ENCODE measurements at regions not wholly inside any gene's neighbourhood (a gene's known extent, or its start where the extent isn't known, plus 50 kb on each side); places are given as distances from the start of the nearest gene placed in this dataset.

GRCh38 chr10:47223236-47223635, 76.8 kb upstream of the GDF10 start:
- Histone ChIP-seq H3K4me1 (replicated peaks) (no peaks in the 10 kb centered on the region), H3K36me3 (no peaks in the 10 kb centered on the region), H3K27me3 (replicated peaks) (0 out of 2 replicates have a peak, but pooled peaks cover 8% of the 10 kb centered on the region), H3K27ac (no peak overlapping the region), H3K4me3 (no peak overlapping the region), H3K9me3 (replicated peaks) (no peaks in the 10 kb centered on the region)
- DNase-seq (ENCODE audit: low read depth in 1 of 2, low spot score in 2 of 2), result no peak

DNA sequence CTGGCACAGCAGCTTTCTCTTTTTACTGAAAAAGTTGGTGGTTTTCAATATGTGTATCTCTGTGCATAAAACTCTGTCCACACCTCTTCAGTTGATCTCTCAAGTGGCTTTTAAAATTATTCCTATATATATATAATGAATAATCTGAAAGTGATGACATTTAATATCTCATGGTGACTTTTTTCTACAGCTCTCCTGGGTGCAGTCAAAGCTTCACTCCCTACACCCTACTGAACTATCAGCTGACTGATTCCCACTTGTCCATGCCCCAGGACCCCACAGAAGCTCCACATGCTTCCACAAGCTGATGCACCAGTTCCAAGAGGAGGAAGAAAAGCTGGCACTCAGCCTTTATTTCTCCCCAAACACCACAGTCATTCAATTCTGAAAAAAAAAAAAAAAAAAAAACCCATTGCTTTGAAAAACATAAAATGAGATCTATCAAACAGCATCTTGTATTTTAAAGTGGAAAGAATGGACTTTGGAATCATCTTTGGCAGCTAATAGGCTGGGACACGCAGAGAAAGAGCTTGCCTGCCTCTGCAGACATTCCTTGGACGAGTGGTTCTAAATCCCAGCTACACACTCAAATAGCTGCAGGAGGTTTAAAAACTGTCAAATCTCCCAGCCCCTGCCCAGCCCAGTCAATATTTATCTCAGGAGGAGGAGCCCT, 75.3 kb upstream of the GDF10 start:
- Histone ChIP-seq H3K4me1 (replicated peaks) (no peaks in the 10 kb centered on the region), H3K4me3 (no peak overlapping the region), H3K27ac (no peak overlapping the region), H3K36me3 (no peaks in the 10 kb centered on the region), H3K27me3 (replicated peaks) (0 out of 2 replicates have a peak, but pooled peaks cover 8% of the 10 kb centered on the region), H3K9me3 (replicated peaks) (no peaks in the 10 kb centered on the region)
- no peak for DNase-seq (ENCODE audit: low read depth in 1 of 2, low spot score in 2 of 2)

DNA sequence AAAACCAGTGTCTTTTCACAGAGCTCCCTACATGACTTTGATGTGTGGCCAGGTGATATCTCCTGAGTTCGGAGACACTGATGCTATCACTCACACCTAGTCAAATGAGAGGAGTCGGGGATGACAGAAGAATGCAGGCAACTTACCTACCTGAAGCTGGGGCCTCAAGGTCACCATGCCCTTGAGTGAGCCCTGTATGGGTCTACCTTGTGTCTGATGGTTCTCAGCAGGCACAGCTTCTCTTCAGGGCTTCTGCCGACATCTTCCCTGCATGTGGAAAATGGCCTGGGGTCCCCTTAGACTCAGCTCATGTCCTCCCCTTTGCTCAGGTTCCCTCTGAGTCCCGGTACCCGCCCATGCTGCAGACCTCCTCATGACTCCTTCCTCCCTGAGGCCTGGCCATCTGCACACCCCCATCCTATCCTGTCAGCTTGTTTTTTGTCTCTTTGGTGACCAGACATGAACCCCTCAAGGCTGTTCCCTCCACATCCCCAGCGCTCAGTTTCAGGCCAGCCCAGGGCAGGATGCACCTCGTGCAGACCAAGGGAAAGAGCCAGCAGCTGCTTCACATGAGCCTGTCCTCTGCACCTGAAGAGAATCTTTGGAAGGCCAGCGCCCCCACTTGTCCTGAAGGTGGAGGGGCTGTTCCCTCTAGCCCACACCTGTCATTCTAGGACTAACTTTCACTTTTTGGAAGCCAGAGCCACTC, 74.6 kb upstream of the GDF10 start:
- no peak for DNase-seq (ENCODE audit: low read depth in 1 of 2, low spot score in 2 of 2)
- Histone ChIP-seq H3K36me3 (no peaks in the 10 kb centered on the region), H3K4me1 (replicated peaks) (no peaks in the 10 kb centered on the region), H3K27ac (no peak overlapping the region), H3K9me3 (replicated peaks) (no peaks in the 10 kb centered on the region), H3K27me3 (replicated peaks) (0 out of 2 replicates have a peak, but pooled peaks cover 6% of the 10 kb centered on the region), H3K4me3 (no peak overlapping the region)

- Histone ChIP-seq H3K27ac (no peak overlapping the region), H3K4me1 (replicated peaks) (no peaks in the 10 kb centered on the region)
Observed at GRCh38 chr10:47225928-47226645, 73.9 kb upstream of the GDF10 start.

DNA sequence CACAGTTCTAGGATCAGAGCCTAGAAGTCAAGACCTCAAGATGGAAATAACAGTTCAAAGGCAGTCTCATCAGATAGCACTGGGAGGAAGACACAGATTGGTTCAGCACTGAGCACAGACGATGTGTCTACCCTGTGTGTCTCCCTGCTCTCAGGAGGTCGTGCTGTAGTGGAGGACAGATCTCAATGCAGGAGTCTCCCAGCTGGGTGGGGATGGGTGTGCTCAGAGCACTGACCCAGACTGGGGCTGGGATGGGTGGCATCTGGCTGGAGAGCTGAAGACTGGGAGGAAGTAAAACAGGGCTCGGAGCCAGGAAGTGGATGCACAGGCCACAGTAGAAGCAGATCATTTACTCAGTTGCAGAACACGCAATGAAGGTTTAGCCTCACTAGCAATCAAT, 69.5 kb upstream of the GDF10 start:
- no peaks in the 10 kb centered on the region for H3K4me1 ChIP-seq (replicated peaks)
- H3K4me3 ChIP-seq, result no peak overlapping the region
- no peak overlapping the region for H3K27ac ChIP-seq
- no peaks in the 10 kb centered on the region for H3K9me3 ChIP-seq (replicated peaks)
- no peaks in the 10 kb centered on the region for H3K27me3 ChIP-seq (replicated peaks)
- no peak for DNase-seq (ENCODE audit: low read depth in 1 of 2, low spot score in 2 of 2)
- no peaks in the 10 kb centered on the region for H3K36me3 ChIP-seq

More at GRCh38 chr10:47225928-47226645, 73.9 kb upstream of the GDF10 start:
- Histone ChIP-seq H3K9me3 (replicated peaks) (no peaks in the 10 kb centered on the region), H3K36me3 (no peaks in the 10 kb centered on the region), H3K27me3 (replicated peaks) (0 out of 2 replicates have a peak, but pooled peaks cover 5% of the 10 kb centered on the region), H3K4me3 (no peak overlapping the region)
- DNase-seq (ENCODE audit: low read depth in 1 of 2, low spot score in 2 of 2), result no peak

GRCh38 chr10:47230957-47231356, 69.0 kb upstream of the GDF10 start:
- Histone ChIP-seq H3K9me3 (replicated peaks) (no peaks in the 10 kb centered on the region), H3K4me3 (no peak overlapping the region), H3K4me1 (replicated peaks) (no peaks in the 10 kb centered on the region), H3K27ac (no peak overlapping the region), H3K27me3 (replicated peaks) (no peaks in the 10 kb centered on the region), H3K36me3 (no peaks in the 10 kb centered on the region)
- no peak for DNase-seq (ENCODE audit: low read depth in 1 of 2, low spot score in 2 of 2)

DNA sequence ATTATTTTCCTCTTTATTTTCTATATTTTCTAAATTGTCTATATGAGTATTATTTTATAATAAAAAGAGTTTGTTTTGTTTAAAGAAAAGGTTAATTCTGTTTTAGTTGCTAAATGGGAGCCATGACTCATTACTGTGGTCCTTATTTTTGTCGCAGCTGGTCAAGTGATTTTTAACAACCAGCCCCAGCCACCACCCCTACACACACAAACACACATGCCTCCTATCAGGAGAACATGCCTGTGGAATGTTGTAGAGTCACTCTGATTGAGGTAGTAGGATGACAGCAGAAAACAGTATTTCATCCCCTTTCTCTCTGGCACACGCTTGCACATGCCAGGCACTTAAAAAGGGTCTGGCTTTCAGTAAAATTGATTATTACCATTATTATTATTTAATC, 68.6 kb upstream of the GDF10 start:
- H3K27me3 ChIP-seq (replicated peaks), result no peaks in the 10 kb centered on the region
- H3K4me1 ChIP-seq (replicated peaks), result no peaks in the 10 kb centered on the region
- no peak for DNase-seq (ENCODE audit: low read depth in 1 of 2, low spot score in 2 of 2)
- H3K4me3 ChIP-seq, result no peak overlapping the region
- H3K9me3 ChIP-seq (replicated peaks), result no peaks in the 10 kb centered on the region
- no peaks in the 10 kb centered on the region for H3K36me3 ChIP-seq
- no peak overlapping the region for H3K27ac ChIP-seq

DNA sequence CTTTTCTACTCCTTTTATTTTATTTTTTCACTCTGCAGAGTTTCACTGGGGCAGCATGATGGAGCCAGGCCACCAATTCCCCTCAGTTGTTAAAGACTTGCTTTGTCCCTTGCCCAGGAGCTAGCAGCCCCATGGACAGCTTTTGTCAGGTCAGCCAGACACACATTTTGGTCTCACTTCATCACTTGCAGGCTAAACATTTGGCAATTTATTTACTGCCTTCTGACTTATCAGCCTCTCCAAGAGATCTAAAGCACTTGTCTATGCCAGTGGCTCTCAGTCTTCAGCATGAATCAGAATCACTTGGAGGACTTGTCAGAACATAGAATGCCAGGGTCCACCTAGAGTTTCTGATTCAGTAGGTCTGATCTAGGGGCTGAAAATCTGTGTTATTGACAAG, 66.4 kb upstream of the GDF10 start:
- Histone ChIP-seq H3K27ac (no peak overlapping the region), H3K4me3 (no peak overlapping the region), H3K4me1 (replicated peaks) (no peaks in the 10 kb centered on the region), H3K9me3 (replicated peaks) (no peaks in the 10 kb centered on the region), H3K36me3 (no peaks in the 10 kb centered on the region), H3K27me3 (replicated peaks) (no peaks in the 10 kb centered on the region)
- DNase-seq (ENCODE audit: low read depth in 1 of 2, low spot score in 2 of 2), result no peak

- DNase-seq (ENCODE audit: low read depth in 1 of 2, low spot score in 2 of 2), result no peak
- H3K4me1 ChIP-seq (replicated peaks), result no peaks in the 10 kb centered on the region
- H3K9me3 ChIP-seq (replicated peaks), result no peaks in the 10 kb centered on the region
- no peaks in the 10 kb centered on the region for H3K36me3 ChIP-seq
- H3K27me3 ChIP-seq (replicated peaks), result no peaks in the 10 kb centered on the region
- no peak overlapping the region for H3K4me3 ChIP-seq
- no peak overlapping the region for H3K27ac ChIP-seq
Observed at GRCh38 chr10:47235484-47235883, 64.5 kb upstream of the GDF10 start.

DNA sequence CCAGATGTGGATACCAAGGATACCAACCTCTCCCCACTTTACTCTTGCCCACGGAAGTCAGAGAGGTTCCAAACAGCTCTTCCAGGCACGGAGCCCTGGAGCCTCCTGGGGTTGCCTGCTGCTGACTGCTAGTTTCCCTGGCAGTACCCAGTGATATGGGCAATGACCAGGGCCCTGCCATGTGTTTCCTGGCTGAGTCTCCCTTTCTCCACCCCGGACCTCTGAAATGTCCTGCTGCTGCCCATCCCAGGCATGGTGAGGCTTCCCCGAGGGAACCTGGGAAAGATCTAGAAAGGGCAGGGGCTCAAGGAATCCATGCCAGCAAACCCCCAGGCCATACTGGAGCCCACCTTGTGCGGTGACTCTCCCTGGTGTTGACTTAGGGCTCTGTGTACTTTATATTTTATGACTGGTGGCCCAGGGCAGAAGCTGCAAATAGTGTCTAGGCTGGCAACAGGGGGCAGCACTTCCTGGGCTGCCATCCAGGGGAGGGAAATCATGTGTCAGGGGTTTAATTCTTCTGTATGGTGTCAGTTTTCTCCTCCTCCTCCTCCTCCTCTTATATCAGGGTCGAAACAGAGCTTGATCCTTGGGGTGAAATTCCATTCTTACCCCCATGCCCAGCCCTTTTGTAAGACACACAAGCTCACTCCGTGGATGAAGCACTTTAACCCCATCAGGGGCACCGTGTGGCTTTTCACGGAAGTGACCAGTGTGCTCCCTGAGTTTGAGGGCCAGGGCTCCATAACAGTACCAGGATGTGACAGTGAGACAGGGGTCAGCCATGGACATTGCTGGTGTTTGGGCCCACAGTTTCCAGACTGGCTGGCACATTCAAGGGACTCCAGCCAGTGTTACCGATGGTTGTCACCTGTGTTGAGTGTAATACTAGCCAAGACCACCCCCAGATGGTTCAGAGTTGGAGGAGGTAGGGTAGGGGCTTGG, 62.4 kb upstream of the GDF10 start:
- Histone ChIP-seq H3K9me3 (replicated peaks) (no peaks in the 10 kb centered on the region), H3K27ac (no peak overlapping the region), H3K36me3 (no peaks in the 10 kb centered on the region), H3K27me3 (replicated peaks) (no peaks in the 10 kb centered on the region; the same call in 1 of the 2 replicates), H3K4me1 (replicated peaks) (no peaks in the 10 kb centered on the region), H3K4me3 (no peak overlapping the region)
- DNase-seq (ENCODE audit: low read depth in 1 of 2, low spot score in 2 of 2), result no peak

GRCh38 chr10:47238331-47239095, 61.5 kb upstream of the GDF10 start:
- no peaks in the 10 kb centered on the region for H3K9me3 ChIP-seq (replicated peaks)
- no peaks in the 10 kb centered on the region; the same call in 1 of the 2 replicates for H3K27me3 ChIP-seq (replicated peaks)
- no peaks in the 10 kb centered on the region for H3K4me1 ChIP-seq (replicated peaks)
- no peak overlapping the region for H3K4me3 ChIP-seq
- H3K36me3 ChIP-seq, result no peaks in the 10 kb centered on the region
- no peak for DNase-seq (ENCODE audit: low read depth in 1 of 2, low spot score in 2 of 2)
- no peak overlapping the region for H3K27ac ChIP-seq

GRCh38 chr10:47239211-47239610, 60.8 kb upstream of the GDF10 start:
- Histone ChIP-seq H3K27ac (no peak overlapping the region), H3K4me1 (replicated peaks) (no peaks in the 10 kb centered on the region), H3K36me3 (no peaks in the 10 kb centered on the region), H3K4me3 (no peak overlapping the region), H3K9me3 (replicated peaks) (no peaks in the 10 kb centered on the region), H3K27me3 (replicated peaks) (no peaks in the 10 kb centered on the region; the same call in 1 of the 2 replicates)
- DNase-seq (ENCODE audit: low read depth in 1 of 2, low spot score in 2 of 2), result no peak

DNA sequence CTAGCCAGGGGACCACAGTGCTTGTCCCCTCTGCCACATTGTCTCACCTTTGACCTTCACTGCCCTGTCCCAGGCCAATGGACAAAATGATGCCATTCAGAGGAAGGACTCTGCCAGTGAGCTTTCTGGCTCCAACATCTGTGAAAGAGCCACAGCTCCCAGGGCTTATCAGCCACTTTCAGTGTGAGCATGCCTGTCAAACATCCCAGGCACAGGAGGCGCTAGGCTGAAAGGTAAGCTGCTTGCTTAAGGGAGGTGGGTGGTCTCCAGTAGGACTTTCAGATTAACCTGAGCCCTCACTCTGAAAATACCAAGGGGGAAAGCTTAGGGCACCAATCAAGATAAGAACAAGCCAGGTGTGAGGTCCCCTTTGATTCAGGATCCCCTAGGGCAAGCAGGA, 59.8 kb upstream of the GDF10 start:
- Histone ChIP-seq H3K9me3 (replicated peaks) (no peaks in the 10 kb centered on the region), H3K27ac (no peak overlapping the region), H3K36me3 (no peaks in the 10 kb centered on the region), H3K4me3 (no peak overlapping the region), H3K4me1 (replicated peaks) (no peaks in the 10 kb centered on the region), H3K27me3 (replicated peaks) (no peaks in the 10 kb centered on the region; the same call in 1 of the 2 replicates)
- DNase-seq (ENCODE audit: low read depth in 1 of 2, low spot score in 2 of 2), result no peak

Measured in SJSA1 (cell line).